ENCODE measurements at regions not wholly inside any gene's neighbourhood (a gene's known extent, or its start where the extent isn't known, plus 50 kb on each side); places are given as distances from the start of the nearest gene placed in this dataset.

DNA sequence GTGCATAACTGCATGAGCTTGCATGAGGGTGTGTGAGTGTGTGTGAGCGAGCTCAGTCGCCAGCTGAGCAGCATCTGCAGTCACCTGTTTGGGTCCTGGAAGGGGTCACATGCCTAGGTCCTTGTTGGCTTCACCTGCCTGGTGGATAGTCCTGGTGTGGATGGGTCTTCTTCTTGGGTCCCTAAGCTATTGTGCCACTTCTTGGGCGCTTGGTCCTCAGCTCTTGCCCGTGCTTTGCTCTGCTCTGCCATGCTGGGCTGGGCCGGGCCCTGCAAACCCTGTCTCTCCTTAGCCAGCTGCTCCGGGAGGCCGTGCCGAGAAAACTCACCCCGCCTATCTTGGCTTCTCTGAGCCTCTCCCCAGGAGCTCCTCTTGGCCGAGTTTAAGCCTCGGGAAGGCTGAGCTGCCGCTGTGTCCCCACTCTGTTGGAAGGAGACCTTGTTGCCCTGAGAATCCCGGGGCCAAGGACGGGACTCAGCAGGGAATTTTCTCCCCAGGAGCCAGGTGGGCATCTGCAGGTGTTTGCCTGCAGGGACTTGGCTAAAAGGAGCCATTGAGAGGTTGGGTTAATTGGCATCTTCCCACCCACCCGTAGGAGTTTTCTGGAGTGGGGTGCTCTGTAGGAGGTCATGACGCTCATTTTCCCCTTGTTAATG, 300.8 kb downstream of the NDUFA10 start:
- intact Hi-C loops (cut with DNase I), result no loop called here

DNA sequence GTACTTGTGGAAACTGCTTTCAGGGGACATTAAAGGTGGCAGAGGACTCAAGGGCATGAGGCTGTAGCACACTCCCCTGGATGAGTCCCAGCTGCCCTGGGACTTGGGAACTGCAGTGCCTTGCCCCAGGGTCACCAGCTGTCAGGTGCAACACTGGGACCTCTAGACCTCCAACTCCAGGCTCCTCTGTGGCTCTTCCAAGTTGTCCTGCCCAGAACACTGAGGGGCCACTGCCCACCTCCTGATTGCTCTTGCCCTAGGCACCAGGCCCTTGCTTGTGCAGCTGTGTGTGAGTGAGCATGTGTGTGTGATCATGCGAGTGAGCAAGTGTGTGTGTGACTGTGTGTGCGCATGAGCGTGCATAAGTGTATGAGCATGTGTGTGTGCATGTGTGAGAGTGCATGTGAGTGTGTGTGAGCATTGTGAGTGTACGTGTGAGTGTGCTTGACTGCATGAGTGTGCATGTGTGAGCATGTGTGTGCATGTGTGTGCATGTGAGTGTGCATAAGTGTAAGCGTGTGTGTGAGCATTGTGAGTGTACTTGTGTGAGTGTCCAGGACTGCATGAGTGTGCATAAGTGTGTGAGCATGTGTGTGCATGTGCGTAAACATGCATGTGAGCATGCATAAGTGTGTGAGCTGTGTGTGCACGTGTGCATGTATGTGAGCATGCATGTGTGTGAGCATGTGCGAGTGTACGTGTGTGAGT, 301.5 kb downstream of the NDUFA10 start:
- Histone ChIP-seq H3K9me3 (no peaks in the 10 kb centered on the region), H3K36me3 (no peaks in the 10 kb centered on the region), H3K27me3 (no peaks in the 10 kb centered on the region), H3K4me1 (no peaks in the 10 kb centered on the region), H3K4me3 (no peak overlapping the region), H3K27ac (no peak overlapping the region)
- no peak for FAIRE-seq
- no peak for DNase-seq
- intact Hi-C loops (cut with DNase I), result no loop called here
- no peak for ATAC-seq
- WGBS, 2 donors, result 76 to 84% methylated on average over 9 of the region's 9 CpGs
- TF ChIP-seq, protein P1, sequence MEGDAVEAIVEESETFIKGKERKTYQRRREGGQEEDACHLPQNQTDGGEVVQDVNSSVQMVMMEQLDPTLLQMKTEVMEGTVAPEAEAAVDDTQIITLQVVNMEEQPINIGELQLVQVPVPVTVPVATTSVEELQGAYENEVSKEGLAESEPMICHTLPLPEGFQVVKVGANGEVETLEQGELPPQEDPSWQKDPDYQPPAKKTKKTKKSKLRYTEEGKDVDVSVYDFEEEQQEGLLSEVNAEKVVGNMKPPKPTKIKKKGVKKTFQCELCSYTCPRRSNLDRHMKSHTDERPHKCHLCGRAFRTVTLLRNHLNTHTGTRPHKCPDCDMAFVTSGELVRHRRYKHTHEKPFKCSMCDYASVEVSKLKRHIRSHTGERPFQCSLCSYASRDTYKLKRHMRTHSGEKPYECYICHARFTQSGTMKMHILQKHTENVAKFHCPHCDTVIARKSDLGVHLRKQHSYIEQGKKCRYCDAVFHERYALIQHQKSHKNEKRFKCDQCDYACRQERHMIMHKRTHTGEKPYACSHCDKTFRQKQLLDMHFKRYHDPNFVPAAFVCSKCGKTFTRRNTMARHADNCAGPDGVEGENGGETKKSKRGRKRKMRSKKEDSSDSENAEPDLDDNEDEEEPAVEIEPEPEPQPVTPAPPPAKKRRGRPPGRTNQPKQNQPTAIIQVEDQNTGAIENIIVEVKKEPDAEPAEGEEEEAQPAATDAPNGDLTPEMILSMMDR (IDR thresholded peaks at IDR 0.05), result no peak

More for the DNA sequence above, 300.8 kb downstream of the NDUFA10 start:
- no peak for ATAC-seq
- Histone ChIP-seq H3K4me3 (no peak overlapping the region), H3K27ac (no peak overlapping the region), H3K9me3 (no peaks in the 10 kb centered on the region), H3K27me3 (no peaks in the 10 kb centered on the region), H3K4me1 (no peaks in the 10 kb centered on the region), H3K36me3 (no peaks in the 10 kb centered on the region)
- DNase-seq, result peak in 1 of 6 donors; percentile 46
- TF ChIP-seq, protein P1 (IDR thresholded peaks at IDR 0.05), result no peak
- no peak for FAIRE-seq
- WGBS, 2 donors, result 55 to 68% methylated on average over 16 of the region's 16 CpGs

DNA sequence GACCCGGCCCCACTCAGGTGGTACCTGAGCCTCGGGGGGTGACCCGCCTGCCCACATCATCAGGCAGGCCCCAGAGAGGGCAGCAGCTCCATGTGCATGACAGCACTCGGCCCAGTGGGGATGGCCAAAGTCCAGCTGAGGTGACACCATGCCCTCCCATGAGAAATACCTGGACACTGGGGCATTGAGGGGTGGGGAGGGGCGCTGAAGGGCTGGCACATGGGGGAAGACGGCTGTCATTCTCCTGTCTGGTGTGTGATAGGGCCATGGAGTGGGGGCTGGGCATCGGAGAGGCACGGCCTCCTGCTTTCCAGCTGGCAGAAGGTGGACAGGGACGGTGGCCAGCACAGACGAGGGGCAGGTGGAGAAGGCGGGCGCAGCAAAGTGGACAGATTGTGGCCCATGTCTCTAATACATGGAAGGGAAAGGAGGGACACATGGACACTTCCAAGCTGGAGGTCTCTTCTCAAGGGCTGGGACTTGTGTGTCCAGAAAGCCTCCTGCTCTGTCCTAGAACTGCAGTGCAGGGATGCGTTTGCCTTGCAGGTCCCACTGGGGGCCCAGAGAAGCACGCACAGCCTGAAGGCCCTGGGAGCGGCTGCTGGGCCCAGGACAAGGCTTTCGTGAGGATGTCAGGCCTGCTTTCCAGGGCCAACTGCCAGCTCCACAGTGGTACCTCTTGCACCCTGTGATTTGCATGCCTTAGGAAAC, 302.2 kb downstream of the NDUFA10 start:
- no peaks in the 10 kb centered on the region for H3K4me1 ChIP-seq
- H3K36me3 ChIP-seq, result no peaks in the 10 kb centered on the region
- intact Hi-C loops (cut with DNase I), result no loop called here
- H3K27me3 ChIP-seq, result no peaks in the 10 kb centered on the region
- H3K9me3 ChIP-seq, result no peaks in the 10 kb centered on the region
- DNase-seq (peak in 1 of 6 donors; percentile 10), FAIRE-seq (no peak), ATAC-seq (no peak)
- no peak overlapping the region for H3K4me3 ChIP-seq
- H3K27ac ChIP-seq, result no peak overlapping the region
- TF ChIP-seq, protein P1 (IDR thresholded peaks at IDR 0.05), result no peak
- 78 to 84% methylated on average over 16 of the region's 16 CpGs for WGBS, 2 donors

DNA sequence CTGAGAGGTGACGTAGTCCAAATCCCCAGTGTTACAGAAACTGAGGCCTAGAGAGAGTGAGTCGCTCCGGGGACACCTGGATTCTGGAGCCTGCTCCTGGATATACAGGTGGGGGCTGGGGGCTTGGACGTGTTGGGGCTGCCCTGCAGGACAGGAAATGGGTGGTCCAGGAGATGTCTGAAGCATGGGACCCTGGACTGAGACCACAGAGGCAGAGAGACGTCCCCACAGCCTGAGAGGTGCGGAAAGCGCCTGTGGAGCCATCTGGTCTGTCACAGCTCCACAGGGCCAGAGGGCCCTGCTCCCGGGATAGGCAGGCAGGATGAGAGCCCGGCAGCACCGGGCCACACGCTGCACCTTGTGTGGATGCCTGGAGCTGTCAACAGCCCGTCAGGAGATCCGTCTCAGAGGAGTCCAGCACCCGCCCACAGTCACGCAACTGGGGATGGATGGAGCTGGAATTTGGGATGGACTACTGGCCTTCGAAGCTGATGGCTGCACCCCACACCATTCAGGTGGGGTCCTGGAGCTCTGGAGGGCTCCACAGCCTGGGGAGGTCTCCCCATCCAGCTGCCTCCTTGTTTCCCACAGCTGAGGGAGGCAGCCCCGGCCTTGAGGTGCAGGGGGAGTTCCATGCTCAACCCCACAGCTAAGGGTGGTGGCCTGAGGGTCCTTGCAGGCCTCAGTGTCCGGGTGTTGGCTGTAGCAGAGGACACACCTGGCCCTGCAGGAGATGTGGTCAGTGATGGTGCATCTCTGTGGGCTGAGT, 303.0 kb downstream of the NDUFA10 start:
- TF ChIP-seq, protein P1 (IDR thresholded peaks at IDR 0.05), result no peak
- Histone ChIP-seq H3K4me1 (no peaks in the 10 kb centered on the region), H3K4me3 (no peak overlapping the region), H3K36me3 (no peaks in the 10 kb centered on the region), H3K9me3 (no peaks in the 10 kb centered on the region), H3K27me3 (no peaks in the 10 kb centered on the region), H3K27ac (no peak overlapping the region)
- DNase-seq (peak in 1 of 6 donors; percentile 7), FAIRE-seq (no peak), ATAC-seq (no peak)
- WGBS, 2 donors, result 74 to 81% methylated on average over 18 of the region's 18 CpGs
- intact Hi-C loops (cut with DNase I), result no loop called here

Measured in pancreas (tissue), 10 donors.